ENCODE measurements at regions not wholly inside any gene's neighbourhood (a gene's known extent, or its start where the extent isn't known, plus 50 kb on each side); places are given as distances from the start of the nearest gene placed in this dataset.

GRCh38 chr9:106668534-106668933 lies 194.4 kb upstream of the ZNF462 start:
- Histone ChIP-seq H3K36me3 (ENCODE audit: insufficient read depth, low read length) (no peaks in the 10 kb centered on the region), H3K4me2 (ENCODE audit: insufficient read depth, low read length) (no peak overlapping the region), H3K27me3 (ENCODE audit: insufficient read depth, low read length, poor library complexity) (no peaks in the 10 kb centered on the region), H3K4me1 (ENCODE audit: insufficient read depth, low read length) (no peaks in the 10 kb centered on the region), H3K9me3 (ENCODE audit: insufficient read depth, low read length, severe bottlenecking) (no peaks in the 10 kb centered on the region), H3K9ac (ENCODE audit: low read depth, low read length) (no peak overlapping the region), H3K27ac (ENCODE audit: low read length) (no peak overlapping the region), H4K20me1 (ENCODE audit: insufficient read depth, low read length) (no peaks in the 10 kb centered on the region), H3K79me2 (ENCODE audit: insufficient read depth, low read length) (no peaks in the 10 kb centered on the region), H3K4me3 (ENCODE audit: low read depth in 1 of 2, low read length in 2 of 2) (no peak overlapping the region), H2AFZ (ENCODE audit: low read depth, low read length) (no peak overlapping the region)
- TF ChIP-seq CTCF (IDR thresholded peaks at IDR 0.05; ENCODE audit: borderline replicate concordance, extremely low read depth, low read length, poor library complexity, severe bottlenecking), result no peak
- TF ChIP-seq EZH2 (IDR thresholded peaks at IDR 0.05; ENCODE audit: borderline replicate concordance, low read depth, low read length, severe bottlenecking), result no peak
- no peak for ATAC-seq (ENCODE audit: insufficient read depth, low read depth)
- DNase-seq, result no peak

- no peak overlapping the region for H3K27ac ChIP-seq (ENCODE audit: low read length)
- no peaks in the 10 kb centered on the region for H4K20me1 ChIP-seq (ENCODE audit: insufficient read depth, low read length)
- H2AFZ ChIP-seq (ENCODE audit: low read depth, low read length), result no peak overlapping the region
- no peak overlapping the region for H3K4me3 ChIP-seq (ENCODE audit: low read depth in 1 of 2, low read length in 2 of 2)
- no peaks in the 10 kb centered on the region for H3K4me1 ChIP-seq (ENCODE audit: insufficient read depth, low read length)
- H3K4me2 ChIP-seq (ENCODE audit: insufficient read depth, low read length), result no peak overlapping the region
- DNase-seq (no peak), ATAC-seq (ENCODE audit: insufficient read depth, low read depth) (no peak)
- TF ChIP-seq CTCF (IDR thresholded peaks at IDR 0.05; ENCODE audit: borderline replicate concordance, extremely low read depth, low read length, poor library complexity, severe bottlenecking), result no peak
- no peak for TF ChIP-seq EZH2 (IDR thresholded peaks at IDR 0.05; ENCODE audit: borderline replicate concordance, low read depth, low read length, severe bottlenecking)
- H3K79me2 ChIP-seq (ENCODE audit: insufficient read depth, low read length), result no peaks in the 10 kb centered on the region
- H3K9me3 ChIP-seq (ENCODE audit: insufficient read depth, low read length, severe bottlenecking), result no peaks in the 10 kb centered on the region
- no peak overlapping the region for H3K9ac ChIP-seq (ENCODE audit: low read depth, low read length)
- no peaks in the 10 kb centered on the region for H3K36me3 ChIP-seq (ENCODE audit: insufficient read depth, low read length)
- H3K27me3 ChIP-seq (ENCODE audit: insufficient read depth, low read length, poor library complexity), result no peaks in the 10 kb centered on the region
Observed at GRCh38 chr9:106669835-106670234, 193.1 kb upstream of the ZNF462 start.

GRCh38 chr9:106670418-106670817 lies 192.5 kb upstream of the ZNF462 start:
- TF ChIP-seq EZH2 (IDR thresholded peaks at IDR 0.05; ENCODE audit: borderline replicate concordance, low read depth, low read length, severe bottlenecking) (no peak), CTCF (IDR thresholded peaks at IDR 0.05; ENCODE audit: borderline replicate concordance, extremely low read depth, low read length, poor library complexity, severe bottlenecking) (no peak)
- H4K20me1 ChIP-seq (ENCODE audit: insufficient read depth, low read length), result no peaks in the 10 kb centered on the region

GRCh38 chr9:106675780-106676179 lies 187.2 kb upstream of the ZNF462 start:
- no peak overlapping the region for H3K27ac ChIP-seq (ENCODE audit: low read length)
- DNase-seq, result no peak
- H2AFZ ChIP-seq (ENCODE audit: low read depth, low read length), result no peak overlapping the region
- no peak overlapping the region for H3K4me2 ChIP-seq (ENCODE audit: insufficient read depth, low read length)
- no peaks in the 10 kb centered on the region for H3K9me3 ChIP-seq (ENCODE audit: insufficient read depth, low read length, severe bottlenecking)
- H3K4me1 ChIP-seq (ENCODE audit: insufficient read depth, low read length), result no peaks in the 10 kb centered on the region
- no peaks in the 10 kb centered on the region for H3K36me3 ChIP-seq (ENCODE audit: insufficient read depth, low read length)
- no peaks in the 10 kb centered on the region for H3K27me3 ChIP-seq (ENCODE audit: insufficient read depth, low read length, poor library complexity)
- ATAC-seq (ENCODE audit: insufficient read depth, low read depth), result no peak
- TF ChIP-seq EZH2 (IDR thresholded peaks at IDR 0.05; ENCODE audit: borderline replicate concordance, low read depth, low read length, severe bottlenecking) (no peak), CTCF (IDR thresholded peaks at IDR 0.05; ENCODE audit: borderline replicate concordance, extremely low read depth, low read length, poor library complexity, severe bottlenecking) (no peak)
- no peaks in the 10 kb centered on the region for H3K79me2 ChIP-seq (ENCODE audit: insufficient read depth, low read length)
- H3K9ac ChIP-seq (ENCODE audit: low read depth, low read length), result no peak overlapping the region
- H4K20me1 ChIP-seq (ENCODE audit: insufficient read depth, low read length), result no peaks in the 10 kb centered on the region
- H3K4me3 ChIP-seq (ENCODE audit: low read depth in 1 of 2, low read length in 2 of 2), result no peak overlapping the region

More at GRCh38 chr9:106670418-106670817, 192.5 kb upstream of the ZNF462 start:
- no peaks in the 10 kb centered on the region for H3K9me3 ChIP-seq (ENCODE audit: insufficient read depth, low read length, severe bottlenecking)
- H3K4me1 ChIP-seq (ENCODE audit: insufficient read depth, low read length), result no peaks in the 10 kb centered on the region
- H3K4me2 ChIP-seq (ENCODE audit: insufficient read depth, low read length), result no peak overlapping the region
- H3K4me3 ChIP-seq (ENCODE audit: low read depth in 1 of 2, low read length in 2 of 2), result no peak overlapping the region
- no peaks in the 10 kb centered on the region for H3K36me3 ChIP-seq (ENCODE audit: insufficient read depth, low read length)
- no peaks in the 10 kb centered on the region for H3K79me2 ChIP-seq (ENCODE audit: insufficient read depth, low read length)
- no peak for ATAC-seq (ENCODE audit: insufficient read depth, low read depth)
- no peak overlapping the region for H3K9ac ChIP-seq (ENCODE audit: low read depth, low read length)
- H3K27ac ChIP-seq (ENCODE audit: low read length), result no peak overlapping the region
- H3K27me3 ChIP-seq (ENCODE audit: insufficient read depth, low read length, poor library complexity), result no peaks in the 10 kb centered on the region
- no peak overlapping the region for H2AFZ ChIP-seq (ENCODE audit: low read depth, low read length)
- DNase-seq, result no peak

Data from DND-41 (cell line).